ENCODE measurements at regions not wholly inside any gene's neighbourhood (a gene's known extent, or its start where the extent isn't known, plus 50 kb on each side); places are given as distances from the start of the nearest gene placed in this dataset.

GRCh38 chr2:59015027-59015426 lies 773.9 kb upstream of the FANCL start:
- no peak for DNase-seq
- peaks cover 2% of the 10 kb centered on the region for H3K9me3 Mint-ChIP-seq (ENCODE audit: low read depth, unreplicated experiment)
- no TSS peak for BruUV-seq (replicated peaks)
- no peak overlapping the region for H3K4me3 Mint-ChIP-seq (ENCODE audit: low read depth, unreplicated experiment)
- CTCF ChIA-PET, result interaction anchor here (0.9 kb wide), 1 partner anchor 10 kb away, joined by 3 read pairs; no protein-coding TSS in a partner anchor
- no peak overlapping the region for H3K27ac Mint-ChIP-seq (ENCODE audit: unreplicated experiment)
- H3K4me1 Mint-ChIP-seq (ENCODE audit: low read depth, unreplicated experiment), result no peaks in the 10 kb centered on the region
- H3K27me3 Mint-ChIP-seq (ENCODE audit: unreplicated experiment), result peaks cover 13% of the 10 kb centered on the region
- H3K36me3 Mint-ChIP-seq (ENCODE audit: insufficient read depth, unreplicated experiment), result no peaks in the 10 kb centered on the region
- no peak for TF ChIP-seq CTCF (IDR thresholded peaks at IDR 0.05; ENCODE audit: unreplicated experiment)
- intact Hi-C loops (cut with micrococcal nuclease; ENCODE audit: unreplicated experiment), result no loop called here

GRCh38 chr2:59012971-59013370 lies 771.8 kb upstream of the FANCL start:
- no peak for TF ChIP-seq CTCF (IDR thresholded peaks at IDR 0.05; ENCODE audit: unreplicated experiment)
- Mint-ChIP-seq H3K9me3 (ENCODE audit: low read depth, unreplicated experiment) (peaks cover 2% of the 10 kb centered on the region), H3K36me3 (ENCODE audit: insufficient read depth, unreplicated experiment) (no peaks in the 10 kb centered on the region), H3K4me1 (ENCODE audit: low read depth, unreplicated experiment) (no peaks in the 10 kb centered on the region), H3K4me3 (ENCODE audit: low read depth, unreplicated experiment) (no peak overlapping the region), H3K27me3 (ENCODE audit: unreplicated experiment) (peaks cover 13% of the 10 kb centered on the region), H3K27ac (ENCODE audit: unreplicated experiment) (no peak overlapping the region)
- no peak for DNase-seq
- CTCF ChIA-PET, result no interaction called here
- BruUV-seq (replicated peaks), result no TSS peak
- intact Hi-C loops (cut with micrococcal nuclease; ENCODE audit: unreplicated experiment), result no loop called here

GRCh38 chr2:59012234-59012633 lies 771.1 kb upstream of the FANCL start:
- H3K36me3 Mint-ChIP-seq (ENCODE audit: insufficient read depth, unreplicated experiment), result no peaks in the 10 kb centered on the region
- no TSS peak for BruUV-seq (replicated peaks)
- CTCF ChIA-PET, result no interaction called here

GRCh38 chr2:59008950-59009349 lies 767.8 kb upstream of the FANCL start:
- Mint-ChIP-seq H3K27me3 (ENCODE audit: unreplicated experiment) (peaks cover 13% of the 10 kb centered on the region), H3K36me3 (ENCODE audit: insufficient read depth, unreplicated experiment) (no peaks in the 10 kb centered on the region), H3K27ac (ENCODE audit: unreplicated experiment) (no peak overlapping the region), H3K4me3 (ENCODE audit: low read depth, unreplicated experiment) (no peak overlapping the region), H3K9me3 (ENCODE audit: low read depth, unreplicated experiment) (no peaks in the 10 kb centered on the region), H3K4me1 (ENCODE audit: low read depth, unreplicated experiment) (no peaks in the 10 kb centered on the region)
- BruUV-seq (replicated peaks), result no TSS peak
- CTCF ChIA-PET, result no interaction called here
- intact Hi-C loops (cut with micrococcal nuclease; ENCODE audit: unreplicated experiment), result no loop called here
- no peak for TF ChIP-seq CTCF (IDR thresholded peaks at IDR 0.05; ENCODE audit: unreplicated experiment)
- DNase-seq, result no peak

More at GRCh38 chr2:59012234-59012633, 771.1 kb upstream of the FANCL start:
- H3K27me3 Mint-ChIP-seq (ENCODE audit: unreplicated experiment), result peaks cover 13% of the 10 kb centered on the region
- no peaks in the 10 kb centered on the region for H3K4me1 Mint-ChIP-seq (ENCODE audit: low read depth, unreplicated experiment)
- no peak for TF ChIP-seq CTCF (IDR thresholded peaks at IDR 0.05; ENCODE audit: unreplicated experiment)
- peaks cover 2% of the 10 kb centered on the region for H3K9me3 Mint-ChIP-seq (ENCODE audit: low read depth, unreplicated experiment)
- H3K4me3 Mint-ChIP-seq (ENCODE audit: low read depth, unreplicated experiment), result no peak overlapping the region
- DNase-seq, result no peak
- H3K27ac Mint-ChIP-seq (ENCODE audit: unreplicated experiment), result no peak overlapping the region
- intact Hi-C loops (cut with micrococcal nuclease; ENCODE audit: unreplicated experiment), result no loop called here

Measured in Calu3 (cell line).